WTC11 (cell line): ENCODE measurements at regions not wholly inside any gene's neighbourhood (a gene's known extent, or its start where the extent isn't known, plus 50 kb on each side); places are given as distances from the start of the nearest gene placed in this dataset.

Experiments used
- ATAC-seq: fragments of 200-7000 bp; cut with Tn5 transposase; 2 replicates; pipeline ENCODE4 v1.10.0; 2021; ENCODE audit warnings: mild to moderate bottlenecking, moderate library complexity
- CTCF ChIA-PET: fragments of 300-600 bp; sonication (Branson Sonifier 250); formaldehyde crosslinking; loops from one replicate; lab custom pipeline; 2021; ENCODE audit warnings: antibody characterized with exemption; lab: Charles Lee
- POLR2A ChIA-PET: fragments of 350-600 bp; sonication (Branson Sonifier 250); formaldehyde crosslinking; loops from one replicate; lab custom pipeline; 2021; ENCODE audit warnings: antibody characterized with exemption; lab: Charles Lee
- DNase-seq: peaks from one replicate; pipeline ENCODE4 v3.0.0; 2021; ENCODE audit warnings: low spot score
- H3K27ac Mint-ChIP-seq: 2 replicates; pipeline ENCODE4 v1.8.0; 2021; ENCODE audit warnings: mixed read lengths
- H3K27me3 Mint-ChIP-seq: 2 replicates; pipeline ENCODE4 v1.8.0; 2021; ENCODE audit warnings: low read depth, mild to moderate bottlenecking, moderate library complexity, mixed read lengths
- H3K36me3 Mint-ChIP-seq: 2 replicates; pipeline ENCODE4 v1.8.0; 2021; ENCODE audit warnings: mixed read lengths
- H3K4me1 Mint-ChIP-seq: 2 replicates; pipeline ENCODE4 v1.8.0; 2022; ENCODE audit warnings: mixed read lengths
- H3K4me3 Mint-ChIP-seq: 2 replicates; pipeline ENCODE4 v1.8.0; 2021; ENCODE audit warnings: mild to moderate bottlenecking, moderate library complexity, mixed read lengths
- H3K9me3 Mint-ChIP-seq: 2 replicates; pipeline ENCODE4 v1.8.0; 2021; ENCODE audit warnings: mixed read lengths
- CBFB ChIP-seq: sonication (generic); formaldehyde crosslinking; IDR thresholded peaks from 2 replicates; pipeline ENCODE4 v1.8.1; 2022; ENCODE audit warnings: mild to moderate bottlenecking, low read depth, missing genetic modification reagents
- EMX1 ChIP-seq: fragments of 250-450 bp; sonication (Bioruptor Pico); IDR thresholded peaks from 2 replicates; pipeline ENCODE4 v1.8.0; 2021; ENCODE audit warnings: mild to moderate bottlenecking
- ETV6 ChIP-seq: sonication (generic); formaldehyde crosslinking; IDR thresholded peaks from 2 replicates; pipeline ENCODE4 v1.8.1; 2022; ENCODE audit warnings: mild to moderate bottlenecking, missing genetic modification reagents
- FOXP1 ChIP-seq: sonication (generic); formaldehyde crosslinking; IDR thresholded peaks from 2 replicates; pipeline ENCODE4 v1.8.0; 2022; ENCODE audit warnings: missing genetic modification reagents, mild to moderate bottlenecking, moderate library complexity, borderline replicate concordance
- GABPB1 ChIP-seq: sonication (generic); formaldehyde crosslinking; IDR thresholded peaks from 2 replicates; pipeline ENCODE4 v1.8.1; 2023; ENCODE audit warnings: mild to moderate bottlenecking, missing genetic modification reagents
- GRHL2 ChIP-seq: fragments of 250-450 bp; sonication (Bioruptor Pico); IDR thresholded peaks from 2 replicates; pipeline ENCODE4 v1.8.0; 2022; ENCODE audit warnings: mild to moderate bottlenecking, moderate library complexity; ENCODE audit not compliant: insufficient replicate concordance, severe bottlenecking
- GTF2I ChIP-seq: fragments of 250-450 bp; sonication (Bioruptor Pico); conservative IDR thresholded peaks from 2 replicates; pipeline ENCODE4 v1.4.0; 2021; ENCODE audit warnings: mild to moderate bottlenecking
- IRF2 ChIP-seq: sonication (generic); formaldehyde crosslinking; IDR thresholded peaks from 2 replicates; pipeline ENCODE4 v1.8.0; 2022; ENCODE audit warnings: low read depth, missing genetic modification reagents, borderline replicate concordance
- MXD4 ChIP-seq: fragments of 250-450 bp; sonication (Bioruptor Pico); IDR thresholded peaks from 2 replicates; pipeline ENCODE4 v1.8.0; 2021; ENCODE audit warnings: mild to moderate bottlenecking, moderate library complexity, borderline replicate concordance
- PRRX2 ChIP-seq: fragments of 250-450 bp; sonication (Bioruptor Pico); IDR thresholded peaks from 2 replicates; pipeline ENCODE4 v1.8.0; 2021; ENCODE audit warnings: mild to moderate bottlenecking
- RELA ChIP-seq: sonication (generic); formaldehyde crosslinking; IDR thresholded peaks from 2 replicates; pipeline ENCODE4 v1.8.1; 2022; ENCODE audit warnings: missing genetic modification reagents, mild to moderate bottlenecking, borderline replicate concordance
- RORB ChIP-seq: fragments of 250-450 bp; sonication (Bioruptor Pico); IDR thresholded peaks from 2 replicates; pipeline ENCODE4 v1.9.0; 2021; ENCODE audit warnings: mild to moderate bottlenecking
- TCF7 ChIP-seq: sonication (generic); formaldehyde crosslinking; IDR thresholded peaks from 2 replicates; pipeline ENCODE4 v1.8.0; 2022; ENCODE audit warnings: mild to moderate bottlenecking, low read depth, missing genetic modification reagents, moderate library complexity
- TEAD4 ChIP-seq: sonication (generic); formaldehyde crosslinking; IDR thresholded peaks from 2 replicates; pipeline ENCODE4 v1.8.0; 2022; ENCODE audit warnings: mild to moderate bottlenecking, missing genetic modification reagents
- TP53 ChIP-seq: sonication (generic); formaldehyde crosslinking; IDR thresholded peaks from 2 replicates; pipeline ENCODE4 v1.8.1; 2023; ENCODE audit warnings: mild to moderate bottlenecking, missing genetic modification reagents
- ZNF263 ChIP-seq: sonication (generic); formaldehyde crosslinking; IDR thresholded peaks from 2 replicates; pipeline ENCODE4 v1.8.1; 2022; ENCODE audit warnings: low read depth, mild to moderate bottlenecking, moderate library complexity, missing genetic modification reagents
- ZNF416 ChIP-seq: fragments of 250-450 bp; sonication (Bioruptor Pico); IDR thresholded peaks from 2 replicates; pipeline ENCODE4 v1.9.0; 2021; ENCODE audit warnings: mild to moderate bottlenecking, inconsistent platforms
- TF ChIP-seq, protein P1 (sequence below): sonication (generic); formaldehyde crosslinking; IDR thresholded peaks from 2 replicates; pipeline ENCODE4 v1.8.1; 2022; ENCODE audit warnings: low read depth, mild to moderate bottlenecking, moderate library complexity, missing genetic modification reagents, borderline replicate concordance
- TF ChIP-seq, protein P2 (sequence below): sonication (generic); formaldehyde crosslinking; IDR thresholded peaks from 2 replicates; pipeline ENCODE4 v1.8.0; 2023; ENCODE audit warnings: missing genetic modification reagents, mild to moderate bottlenecking, borderline replicate concordance
- TF ChIP-seq, protein P3 (sequence below): sonication (generic); formaldehyde crosslinking; IDR thresholded peaks from 2 replicates; pipeline ENCODE4 v1.8.0; 2022; ENCODE audit warnings: mild to moderate bottlenecking, missing genetic modification reagents
- TF ChIP-seq, protein P4 (sequence below): sonication (generic); formaldehyde crosslinking; IDR thresholded peaks from 2 replicates; pipeline ENCODE4 v1.8.1; 2023; ENCODE audit warnings: mild to moderate bottlenecking, missing genetic modification reagents
- TF ChIP-seq, protein P5 (sequence below): fragments of 250-450 bp; sonication (Bioruptor Pico); IDR thresholded peaks from 2 replicates; pipeline ENCODE4 v1.9.0; 2021; ENCODE audit warnings: mild to moderate bottlenecking
- TF ChIP-seq, protein P6 (sequence below): sonication (generic); formaldehyde crosslinking; IDR thresholded peaks from 2 replicates; pipeline ENCODE4 v1.8.1; 2023; ENCODE audit warnings: mild to moderate bottlenecking, missing genetic modification reagents, borderline replicate concordance
- TF ChIP-seq, protein P7 (sequence below): fragments of 250-450 bp; sonication (Bioruptor Pico); IDR thresholded peaks from 2 replicates; pipeline ENCODE4 v1.9.0; 2021; ENCODE audit warnings: moderate library complexity, mild to moderate bottlenecking, inconsistent platforms, borderline replicate concordance

DNA sequence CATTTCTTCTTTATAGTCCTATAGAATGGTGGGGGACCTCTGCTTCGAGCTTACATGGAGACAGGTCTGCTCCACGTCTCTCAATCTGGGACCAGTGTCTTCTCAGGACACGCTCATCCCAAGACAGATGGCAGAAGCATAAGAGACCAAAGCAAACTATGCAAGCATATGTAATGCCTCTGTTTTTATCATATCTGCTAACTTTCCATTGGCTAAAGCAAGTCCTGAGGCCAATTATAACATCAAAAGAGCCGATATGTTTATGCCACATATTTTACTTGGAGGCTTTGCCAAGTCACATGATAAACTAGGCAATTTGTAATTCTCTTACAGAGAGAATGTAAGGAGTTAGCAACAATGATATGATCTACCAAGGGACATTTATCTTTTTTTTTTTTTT lies 102.6 kb upstream of the NRBF2 start (continued):
- TF ChIP-seq, protein P1, sequence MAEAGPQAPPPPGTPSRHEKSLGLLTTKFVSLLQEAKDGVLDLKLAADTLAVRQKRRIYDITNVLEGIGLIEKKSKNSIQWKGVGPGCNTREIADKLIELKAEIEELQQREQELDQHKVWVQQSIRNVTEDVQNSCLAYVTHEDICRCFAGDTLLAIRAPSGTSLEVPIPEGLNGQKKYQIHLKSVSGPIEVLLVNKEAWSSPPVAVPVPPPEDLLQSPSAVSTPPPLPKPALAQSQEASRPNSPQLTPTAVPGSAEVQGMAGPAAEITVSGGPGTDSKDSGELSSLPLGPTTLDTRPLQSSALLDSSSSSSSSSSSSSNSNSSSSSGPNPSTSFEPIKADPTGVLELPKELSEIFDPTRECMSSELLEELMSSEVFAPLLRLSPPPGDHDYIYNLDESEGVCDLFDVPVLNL (CRISPR knock-in tag), result no peak
- TF ChIP-seq IRF2 (CRISPR knock-in tag) (no peak), CBFB (no peak), PRRX2 (CRISPR knock-in tag) (no peak), EMX1 (CRISPR knock-in tag) (no peak), ZNF416 (CRISPR knock-in tag) (no peak), ZNF263 (CRISPR knock-in tag) (no peak), ETV6 (no peak)

DNA sequence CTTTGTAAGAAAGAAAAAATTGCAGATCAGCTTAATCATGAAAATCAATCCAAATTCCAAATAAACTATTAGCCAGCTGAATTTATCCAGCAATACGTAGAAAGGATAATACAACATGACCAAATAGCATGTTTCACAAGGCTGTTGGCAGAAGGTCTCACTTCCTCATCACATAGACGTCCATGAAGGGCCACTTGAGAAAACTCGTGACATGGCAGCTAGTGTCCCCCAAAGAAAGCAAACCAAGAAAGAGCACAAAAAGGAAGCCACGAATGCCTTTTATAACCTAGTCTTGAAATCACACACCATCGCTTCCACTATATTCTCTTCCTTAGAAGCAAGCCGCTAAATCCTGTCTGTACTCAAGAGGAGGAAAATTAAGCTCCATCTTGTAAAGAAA lies 105.6 kb upstream of the NRBF2 start:
- peaks cover 1% of the 10 kb centered on the region for H3K36me3 Mint-ChIP-seq
- ChIA-PET POLR2A (no interaction called here), CTCF (no interaction called here)
- no peak for DNase-seq
- ATAC-seq, result no peak
- no peak overlapping the region for H3K4me3 Mint-ChIP-seq
- H3K4me1 Mint-ChIP-seq, result no peaks in the 10 kb centered on the region
- H3K9me3 Mint-ChIP-seq, result peaks cover 8% of the 10 kb centered on the region
- no peaks in the 10 kb centered on the region for H3K27me3 Mint-ChIP-seq
- H3K27ac Mint-ChIP-seq, result no peak overlapping the region
- TF ChIP-seq GABPB1 (CRISPR knock-in tag) (no peak), FOXP1 (CRISPR knock-in tag) (no peak), ZNF263 (CRISPR knock-in tag) (no peak), TEAD4 (CRISPR knock-in tag) (no peak), MXD4 (CRISPR knock-in tag) (no peak), GRHL2 (CRISPR knock-in tag) (no peak), GTF2I (CRISPR knock-in tag) (no peak), TP53 (CRISPR knock-in tag) (no peak), TCF7 (CRISPR knock-in tag) (no peak), RELA (CRISPR knock-in tag) (no peak), RORB (CRISPR knock-in tag) (no peak)
- TF ChIP-seq, protein P2, sequence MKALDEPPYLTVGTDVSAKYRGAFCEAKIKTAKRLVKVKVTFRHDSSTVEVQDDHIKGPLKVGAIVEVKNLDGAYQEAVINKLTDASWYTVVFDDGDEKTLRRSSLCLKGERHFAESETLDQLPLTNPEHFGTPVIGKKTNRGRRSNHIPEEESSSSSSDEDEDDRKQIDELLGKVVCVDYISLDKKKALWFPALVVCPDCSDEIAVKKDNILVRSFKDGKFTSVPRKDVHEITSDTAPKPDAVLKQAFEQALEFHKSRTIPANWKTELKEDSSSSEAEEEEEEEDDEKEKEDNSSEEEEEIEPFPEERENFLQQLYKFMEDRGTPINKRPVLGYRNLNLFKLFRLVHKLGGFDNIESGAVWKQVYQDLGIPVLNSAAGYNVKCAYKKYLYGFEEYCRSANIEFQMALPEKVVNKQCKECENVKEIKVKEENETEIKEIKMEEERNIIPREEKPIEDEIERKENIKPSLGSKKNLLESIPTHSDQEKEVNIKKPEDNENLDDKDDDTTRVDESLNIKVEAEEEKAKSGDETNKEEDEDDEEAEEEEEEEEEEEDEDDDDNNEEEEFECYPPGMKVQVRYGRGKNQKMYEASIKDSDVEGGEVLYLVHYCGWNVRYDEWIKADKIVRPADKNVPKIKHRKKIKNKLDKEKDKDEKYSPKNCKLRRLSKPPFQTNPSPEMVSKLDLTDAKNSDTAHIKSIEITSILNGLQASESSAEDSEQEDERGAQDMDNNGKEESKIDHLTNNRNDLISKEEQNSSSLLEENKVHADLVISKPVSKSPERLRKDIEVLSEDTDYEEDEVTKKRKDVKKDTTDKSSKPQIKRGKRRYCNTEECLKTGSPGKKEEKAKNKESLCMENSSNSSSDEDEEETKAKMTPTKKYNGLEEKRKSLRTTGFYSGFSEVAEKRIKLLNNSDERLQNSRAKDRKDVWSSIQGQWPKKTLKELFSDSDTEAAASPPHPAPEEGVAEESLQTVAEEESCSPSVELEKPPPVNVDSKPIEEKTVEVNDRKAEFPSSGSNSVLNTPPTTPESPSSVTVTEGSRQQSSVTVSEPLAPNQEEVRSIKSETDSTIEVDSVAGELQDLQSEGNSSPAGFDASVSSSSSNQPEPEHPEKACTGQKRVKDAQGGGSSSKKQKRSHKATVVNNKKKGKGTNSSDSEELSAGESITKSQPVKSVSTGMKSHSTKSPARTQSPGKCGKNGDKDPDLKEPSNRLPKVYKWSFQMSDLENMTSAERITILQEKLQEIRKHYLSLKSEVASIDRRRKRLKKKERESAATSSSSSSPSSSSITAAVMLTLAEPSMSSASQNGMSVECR (CRISPR knock-in tag), result no peak
- TF ChIP-seq, protein P3, sequence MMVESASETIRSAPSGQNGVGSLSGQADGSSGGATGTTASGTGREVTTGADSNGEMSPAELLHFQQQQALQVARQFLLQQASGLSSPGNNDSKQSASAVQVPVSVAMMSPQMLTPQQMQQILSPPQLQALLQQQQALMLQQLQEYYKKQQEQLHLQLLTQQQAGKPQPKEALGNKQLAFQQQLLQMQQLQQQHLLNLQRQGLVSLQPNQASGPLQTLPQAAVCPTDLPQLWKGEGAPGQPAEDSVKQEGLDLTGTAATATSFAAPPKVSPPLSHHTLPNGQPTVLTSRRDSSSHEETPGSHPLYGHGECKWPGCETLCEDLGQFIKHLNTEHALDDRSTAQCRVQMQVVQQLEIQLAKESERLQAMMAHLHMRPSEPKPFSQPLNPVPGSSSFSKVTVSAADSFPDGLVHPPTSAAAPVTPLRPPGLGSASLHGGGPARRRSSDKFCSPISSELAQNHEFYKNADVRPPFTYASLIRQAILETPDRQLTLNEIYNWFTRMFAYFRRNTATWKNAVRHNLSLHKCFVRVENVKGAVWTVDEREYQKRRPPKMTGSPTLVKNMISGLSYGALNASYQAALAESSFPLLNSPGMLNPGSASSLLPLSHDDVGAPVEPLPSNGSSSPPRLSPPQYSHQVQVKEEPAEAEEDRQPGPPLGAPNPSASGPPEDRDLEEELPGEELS, result no peak
- TF ChIP-seq, protein P4, sequence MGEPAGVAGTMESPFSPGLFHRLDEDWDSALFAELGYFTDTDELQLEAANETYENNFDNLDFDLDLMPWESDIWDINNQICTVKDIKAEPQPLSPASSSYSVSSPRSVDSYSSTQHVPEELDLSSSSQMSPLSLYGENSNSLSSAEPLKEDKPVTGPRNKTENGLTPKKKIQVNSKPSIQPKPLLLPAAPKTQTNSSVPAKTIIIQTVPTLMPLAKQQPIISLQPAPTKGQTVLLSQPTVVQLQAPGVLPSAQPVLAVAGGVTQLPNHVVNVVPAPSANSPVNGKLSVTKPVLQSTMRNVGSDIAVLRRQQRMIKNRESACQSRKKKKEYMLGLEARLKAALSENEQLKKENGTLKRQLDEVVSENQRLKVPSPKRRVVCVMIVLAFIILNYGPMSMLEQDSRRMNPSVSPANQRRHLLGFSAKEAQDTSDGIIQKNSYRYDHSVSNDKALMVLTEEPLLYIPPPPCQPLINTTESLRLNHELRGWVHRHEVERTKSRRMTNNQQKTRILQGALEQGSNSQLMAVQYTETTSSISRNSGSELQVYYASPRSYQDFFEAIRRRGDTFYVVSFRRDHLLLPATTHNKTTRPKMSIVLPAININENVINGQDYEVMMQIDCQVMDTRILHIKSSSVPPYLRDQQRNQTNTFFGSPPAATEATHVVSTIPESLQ, result no peak
- TF ChIP-seq, protein P5, sequence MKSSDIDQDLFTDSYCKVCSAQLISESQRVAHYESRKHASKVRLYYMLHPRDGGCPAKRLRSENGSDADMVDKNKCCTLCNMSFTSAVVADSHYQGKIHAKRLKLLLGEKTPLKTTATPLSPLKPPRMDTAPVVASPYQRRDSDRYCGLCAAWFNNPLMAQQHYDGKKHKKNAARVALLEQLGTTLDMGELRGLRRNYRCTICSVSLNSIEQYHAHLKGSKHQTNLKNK (CRISPR knock-in tag), result no peak
- TF ChIP-seq, protein P6, sequence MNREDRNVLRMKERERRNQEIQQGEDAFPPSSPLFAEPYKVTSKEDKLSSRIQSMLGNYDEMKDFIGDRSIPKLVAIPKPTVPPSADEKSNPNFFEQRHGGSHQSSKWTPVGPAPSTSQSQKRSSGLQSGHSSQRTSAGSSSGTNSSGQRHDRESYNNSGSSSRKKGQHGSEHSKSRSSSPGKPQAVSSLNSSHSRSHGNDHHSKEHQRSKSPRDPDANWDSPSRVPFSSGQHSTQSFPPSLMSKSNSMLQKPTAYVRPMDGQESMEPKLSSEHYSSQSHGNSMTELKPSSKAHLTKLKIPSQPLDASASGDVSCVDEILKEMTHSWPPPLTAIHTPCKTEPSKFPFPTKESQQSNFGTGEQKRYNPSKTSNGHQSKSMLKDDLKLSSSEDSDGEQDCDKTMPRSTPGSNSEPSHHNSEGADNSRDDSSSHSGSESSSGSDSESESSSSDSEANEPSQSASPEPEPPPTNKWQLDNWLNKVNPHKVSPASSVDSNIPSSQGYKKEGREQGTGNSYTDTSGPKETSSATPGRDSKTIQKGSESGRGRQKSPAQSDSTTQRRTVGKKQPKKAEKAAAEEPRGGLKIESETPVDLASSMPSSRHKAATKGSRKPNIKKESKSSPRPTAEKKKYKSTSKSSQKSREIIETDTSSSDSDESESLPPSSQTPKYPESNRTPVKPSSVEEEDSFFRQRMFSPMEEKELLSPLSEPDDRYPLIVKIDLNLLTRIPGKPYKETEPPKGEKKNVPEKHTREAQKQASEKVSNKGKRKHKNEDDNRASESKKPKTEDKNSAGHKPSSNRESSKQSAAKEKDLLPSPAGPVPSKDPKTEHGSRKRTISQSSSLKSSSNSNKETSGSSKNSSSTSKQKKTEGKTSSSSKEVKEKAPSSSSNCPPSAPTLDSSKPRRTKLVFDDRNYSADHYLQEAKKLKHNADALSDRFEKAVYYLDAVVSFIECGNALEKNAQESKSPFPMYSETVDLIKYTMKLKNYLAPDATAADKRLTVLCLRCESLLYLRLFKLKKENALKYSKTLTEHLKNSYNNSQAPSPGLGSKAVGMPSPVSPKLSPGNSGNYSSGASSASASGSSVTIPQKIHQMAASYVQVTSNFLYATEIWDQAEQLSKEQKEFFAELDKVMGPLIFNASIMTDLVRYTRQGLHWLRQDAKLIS (CRISPR knock-in tag), result no peak
- TF ChIP-seq, protein P7, sequence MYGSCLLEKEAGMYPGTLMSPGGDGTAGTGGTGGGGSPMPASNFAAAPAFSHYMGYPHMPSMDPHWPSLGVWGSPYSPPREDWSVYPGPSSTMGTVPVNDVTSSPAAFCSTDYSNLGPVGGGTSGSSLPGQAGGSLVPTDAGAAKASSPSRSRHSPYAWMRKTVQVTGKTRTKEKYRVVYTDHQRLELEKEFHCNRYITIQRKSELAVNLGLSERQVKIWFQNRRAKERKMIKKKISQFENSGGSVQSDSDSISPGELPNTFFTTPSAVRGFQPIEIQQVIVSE (CRISPR knock-in tag), result no peak
